HCT116 (cell line): ENCODE measurements at regions not wholly inside any gene's neighbourhood (a gene's known extent, or its start where the extent isn't known, plus 50 kb on each side); places are given as distances from the start of the nearest gene placed in this dataset.

Experiments
- ATAC-seq: fragments of 200-7000 bp; cut with Tn5 transposase; 2 replicates; pipeline ENCODE4 v1.9.1; 2020; ENCODE audit warnings: mild to moderate bottlenecking, moderate library complexity
- BruUV-seq: library from RNA; stranded (reverse); fragments of 400-500 nt; replicated peaks from 2 replicates; lab custom pipeline; 2021; lab: Mats Ljungman, UMichigan
- CTCF ChIA-PET: fragments of 300-600 bp; sonication (Branson Sonifier 250); formaldehyde crosslinking; loops from one replicate; lab custom pipeline; 2021; ENCODE audit warnings: antibody characterized with exemption; lab: Charles Lee
- POLR2A ChIA-PET: fragments of 300-600, 350-600 bp; sonication (Branson Sonifier 250); formaldehyde crosslinking; loops from one replicate; lab custom pipeline; 2021; ENCODE audit warnings: antibody characterized with exemption; lab: Charles Lee
- RAD21 ChIA-PET, 2 experiments: fragments of 300-600 bp; sonication (Branson Sonifier 250); formaldehyde crosslinking; loops; one replicate each; lab custom pipeline; 2023; ENCODE audit warnings: low total read pairs in 2 of 2; ENCODE audit not compliant: uncharacterized antibody in 2 of 2, unreplicated experiment in 2 of 2, low non-redundant PET in 1 of 2; lab: Charles Lee
- DNase-seq: peaks from one replicate; pipeline ENCODE4 v3.0.0-alpha.2; 2010; ENCODE audit warnings: low read depth, low spot score
- H2AFZ ChIP-seq: fragments of 200-600 bp; shearing (Covaris generic), sonication (generic); 2 replicates; pipeline ENCODE4 v1.6.1; 2017; ENCODE audit warnings: low read depth, mixed run types, mixed read lengths, antibody characterized with exemption, low read length; ENCODE audit not compliant: poor library complexity, severe bottlenecking
- H3K27ac ChIP-seq: 2 replicates; pipeline ENCODE4 v1.5.1; 2012; ENCODE audit warnings: low read depth, low read length
- H3K27me3 ChIP-seq: fragments of 200-600 bp; sonication (generic); 2 replicates; pipeline ENCODE4 v1.6.1; 2016; ENCODE audit warnings: mixed run types, low read length, mixed read lengths; ENCODE audit not compliant: insufficient read depth
- H3K36me3 ChIP-seq, 2 experiments: fragments of 200-500 bp in 1 of 2; fragments of 200-600 bp in 1 of 2; sonication (Bioruptor generic) in 1 of 2; sonication (generic) in 1 of 2; 2 replicates each; pipeline versions ENCODE4 v1.5.1 to v1.6.1; 2014 to 2016; ENCODE audit warnings: low read length in 2 of 2, inconsistent platforms in 1 of 2, mixed read lengths in 1 of 2, mixed run types in 1 of 2; ENCODE audit not compliant: insufficient read depth in 2 of 2, control insufficient read depth in 1 of 2
- H3K4me1 ChIP-seq, 2 experiments: fragments of 200-600 bp in 1 of 2; sonication (generic) in 1 of 2; 2 replicates each; pipeline versions ENCODE4 v1.5.1 to v1.6.1; 2012 to 2017; ENCODE audit warnings: low read length in 2 of 2, inconsistent platforms in 1 of 2, mild to moderate bottlenecking in 1 of 2, mixed read lengths in 1 of 2, mixed run types in 1 of 2, moderate library complexity in 1 of 2; ENCODE audit not compliant: insufficient read depth in 2 of 2, control insufficient read depth in 1 of 2
- H3K4me2 ChIP-seq: fragments of 200-600 bp; sonication (generic); 2 replicates; pipeline ENCODE4 v1.6.1; 2017; ENCODE audit warnings: mixed run types, low read length, mixed read lengths
- H3K4me3 ChIP-seq, 2 experiments: fragments of 200-600 bp in 1 of 2; sonication (generic) in 1 of 2; replicated peaks in 1 of 2; 2 replicates each; pipeline ENCODE4 v1.5.1; 2011 to 2016; ENCODE audit warnings: low read length in 2 of 2, control low read depth in 1 of 2, low read depth in 1 of 2, mild to moderate bottlenecking in 1 of 2, mixed read lengths in 1 of 2, mixed run types in 1 of 2
- H3K79me2 ChIP-seq: fragments of 200-600 bp; sonication (generic); 2 replicates; pipeline ENCODE4 v1.6.1; 2017; ENCODE audit warnings: mild to moderate bottlenecking, mixed run types, low read length, moderate library complexity, mixed read lengths; ENCODE audit not compliant: insufficient read depth
- H3K9ac ChIP-seq: fragments of 200-600 bp; sonication (generic); 2 replicates; pipeline ENCODE4 v1.6.1; 2016; ENCODE audit warnings: low read length, mixed read lengths
- H3K9me2 ChIP-seq: fragments of 200-600 bp; sonication (generic), shearing (Covaris generic); 2 replicates; pipeline ENCODE4 v1.6.1; 2017; ENCODE audit warnings: mixed run types, mild to moderate bottlenecking, moderate library complexity; ENCODE audit not compliant: insufficient read depth
- H3K9me3 ChIP-seq, 2 experiments: fragments of 200-500 bp in 1 of 2; fragments of 200-600 bp in 1 of 2; sonication (Bioruptor generic) in 1 of 2; sonication (generic) in 1 of 2; 2 replicates each; pipeline ENCODE4 v1.6.1; 2014 to 2017; ENCODE audit warnings: low read length in 2 of 2, mixed read lengths in 2 of 2, inconsistent platforms in 1 of 2, low read depth in 1 of 2, mild to moderate bottlenecking in 1 of 2, mixed run types in 1 of 2, moderate library complexity in 1 of 2; ENCODE audit not compliant: control insufficient read depth in 1 of 2, insufficient read depth in 1 of 2
- H4K20me1 ChIP-seq: fragments of 200-600 bp; sonication (generic), shearing (Covaris generic); 2 replicates; pipeline ENCODE4 v1.6.1; 2017; ENCODE audit warnings: mixed run types, mild to moderate bottlenecking, moderate library complexity; ENCODE audit not compliant: insufficient read depth
- CBX3 ChIP-seq: IDR thresholded peaks from 2 replicates; pipeline ENCODE4 v1.6.1; 2012; ENCODE audit warnings: low read depth
- CEBPB ChIP-seq: IDR thresholded peaks from 2 replicates; pipeline ENCODE4 v1.6.1; 2012; ENCODE audit warnings: low read depth
- ELF1 ChIP-seq: IDR thresholded peaks from 2 replicates; pipeline ENCODE4 v1.6.1; 2012; ENCODE audit warnings: low read depth, borderline replicate concordance
- EZH2 ChIP-seq: fragments of 200-600 bp; sonication (generic); IDR thresholded peaks from 2 replicates; pipeline ENCODE4 v1.6.1; 2017; ENCODE audit warnings: antibody characterized with exemption, mixed run types
- JUND ChIP-seq: IDR thresholded peaks from 2 replicates; pipeline ENCODE4 v1.6.1; 2012
- POLR2A ChIP-seq: IDR thresholded peaks from 2 replicates; pipeline ENCODE4 v1.7.0; 2011; ENCODE audit warnings: borderline replicate concordance; ENCODE audit not compliant: insufficient read depth, insufficient read length; ENCODE audit errors: extremely low read depth
- POLR2AphosphoS5 ChIP-seq: IDR thresholded peaks from 2 replicates; pipeline ENCODE4 v1.6.1; 2011; ENCODE audit warnings: mild to moderate bottlenecking, low read depth, low read length, moderate library complexity
- RAD21 ChIP-seq: IDR thresholded peaks from 2 replicates; pipeline ENCODE4 v1.6.1; 2012; ENCODE audit warnings: low read depth, mild to moderate bottlenecking
- SIN3A ChIP-seq: IDR thresholded peaks from 2 replicates; pipeline ENCODE4 v1.6.1; 2012; ENCODE audit warnings: low read depth
- TCF7L2 ChIP-seq: IDR thresholded peaks from 2 replicates; pipeline ENCODE4 v1.7.0; 2011; ENCODE audit warnings: borderline replicate concordance, inconsistent platforms; ENCODE audit not compliant: insufficient read depth, insufficient read length; ENCODE audit errors: extremely low read depth
- intact Hi-C: fragments of 100-400 bp; cut with micrococcal nuclease; formaldehyde crosslinking; loops from 2 replicates; pipeline ENCODE4 v1.10.0; 2022
- TF ChIP-seq, protein P1 (sequence below): IDR thresholded peaks from 2 replicates; pipeline ENCODE4 v1.6.1; 2011; ENCODE audit warnings: mild to moderate bottlenecking, low read length, moderate library complexity; ENCODE audit not compliant: insufficient replicate concordance; ENCODE audit errors: extremely low read depth
- TF ChIP-seq, protein P2 (sequence below): IDR thresholded peaks from 2 replicates; pipeline ENCODE4 v1.6.1; 2012

DNA sequence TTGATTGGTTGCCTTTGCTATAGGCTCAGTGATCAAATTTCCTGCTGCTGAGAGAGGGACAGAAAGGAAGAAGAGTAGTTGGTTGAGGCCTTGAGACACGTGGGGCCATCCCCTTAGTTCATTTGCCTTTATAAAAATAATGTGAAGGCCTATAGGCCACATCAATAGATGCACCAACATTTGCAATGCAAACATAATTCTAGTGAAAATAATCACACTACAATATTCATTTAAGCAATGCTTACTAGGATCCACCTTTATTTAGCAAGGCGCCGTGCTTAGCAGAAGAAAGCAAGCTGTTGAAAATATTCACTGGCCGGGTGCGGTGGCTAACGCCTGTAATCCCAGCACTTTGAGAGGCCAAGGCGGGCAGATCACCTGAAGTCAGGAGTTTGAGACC lies 105.3 kb upstream of the CXCR4 start:
- RAD21 ChIA-PET: no interaction called here
- DNase-seq (no peak), ATAC-seq (no peak)
- no peaks in the 10 kb centered on the region for H3K27me3 ChIP-seq
- POLR2A ChIA-PET: no interaction called here
- CTCF ChIA-PET: no interaction called here
- no TSS peak for BruUV-seq
- TF ChIP-seq CEBPB (no peak), ELF1 (no peak), RAD21 (no peak), EZH2 (no peak), JUND (no peak), TCF7L2 (no peak), SIN3A (no peak), POLR2AphosphoS5 (no peak), CBX3 (no peak), POLR2A (no peak)
- TF ChIP-seq, protein P1, sequence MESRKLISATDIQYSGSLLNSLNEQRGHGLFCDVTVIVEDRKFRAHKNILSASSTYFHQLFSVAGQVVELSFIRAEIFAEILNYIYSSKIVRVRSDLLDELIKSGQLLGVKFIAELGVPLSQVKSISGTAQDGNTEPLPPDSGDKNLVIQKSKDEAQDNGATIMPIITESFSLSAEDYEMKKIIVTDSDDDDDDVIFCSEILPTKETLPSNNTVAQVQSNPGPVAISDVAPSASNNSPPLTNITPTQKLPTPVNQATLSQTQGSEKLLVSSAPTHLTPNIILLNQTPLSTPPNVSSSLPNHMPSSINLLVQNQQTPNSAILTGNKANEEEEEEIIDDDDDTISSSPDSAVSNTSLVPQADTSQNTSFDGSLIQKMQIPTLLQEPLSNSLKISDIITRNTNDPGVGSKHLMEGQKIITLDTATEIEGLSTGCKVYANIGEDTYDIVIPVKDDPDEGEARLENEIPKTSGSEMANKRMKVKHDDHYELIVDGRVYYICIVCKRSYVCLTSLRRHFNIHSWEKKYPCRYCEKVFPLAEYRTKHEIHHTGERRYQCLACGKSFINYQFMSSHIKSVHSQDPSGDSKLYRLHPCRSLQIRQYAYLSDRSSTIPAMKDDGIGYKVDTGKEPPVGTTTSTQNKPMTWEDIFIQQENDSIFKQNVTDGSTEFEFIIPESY: no peak
- TF ChIP-seq, protein P2, sequence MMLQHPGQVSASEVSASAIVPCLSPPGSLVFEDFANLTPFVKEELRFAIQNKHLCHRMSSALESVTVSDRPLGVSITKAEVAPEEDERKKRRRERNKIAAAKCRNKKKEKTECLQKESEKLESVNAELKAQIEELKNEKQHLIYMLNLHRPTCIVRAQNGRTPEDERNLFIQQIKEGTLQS: no peak
- intact Hi-C loops: no loop called here
- no peak overlapping the region for H3K4me3 ChIP-seq
- H2AFZ ChIP-seq: no peak overlapping the region
- no peak overlapping the region for H3K9ac ChIP-seq
- no peak overlapping the region for H3K4me2 ChIP-seq
- H3K9me3 ChIP-seq: no peaks in the 10 kb centered on the region
- no peaks in the 10 kb centered on the region for H3K4me1 ChIP-seq
- no peaks in the 10 kb centered on the region for H3K36me3 ChIP-seq
- H3K9me2 ChIP-seq: no peaks in the 10 kb centered on the region
- no peaks in the 10 kb centered on the region for H3K79me2 ChIP-seq
- no peaks in the 10 kb centered on the region for H4K20me1 ChIP-seq
- H3K27ac ChIP-seq: no peak overlapping the region
